GM19035 (cell line): ENCODE measurements at regions not wholly inside any gene's neighbourhood (a gene's known extent, or its start where the extent isn't known, plus 50 kb on each side); places are given as distances from the start of the nearest gene placed in this dataset.
"Not testable (repeated sequence)": the region's sequence is repeated elsewhere in the genome, so short reads cannot be mapped to it uniquely, and the experiment has no call there.

Experiments
- ATAC-seq: cut with Tn5 transposase; IDR thresholded peaks from one replicate; pipeline ENCODE4 v1.9.1; 2021; ENCODE audit not compliant: unreplicated experiment

DNA sequence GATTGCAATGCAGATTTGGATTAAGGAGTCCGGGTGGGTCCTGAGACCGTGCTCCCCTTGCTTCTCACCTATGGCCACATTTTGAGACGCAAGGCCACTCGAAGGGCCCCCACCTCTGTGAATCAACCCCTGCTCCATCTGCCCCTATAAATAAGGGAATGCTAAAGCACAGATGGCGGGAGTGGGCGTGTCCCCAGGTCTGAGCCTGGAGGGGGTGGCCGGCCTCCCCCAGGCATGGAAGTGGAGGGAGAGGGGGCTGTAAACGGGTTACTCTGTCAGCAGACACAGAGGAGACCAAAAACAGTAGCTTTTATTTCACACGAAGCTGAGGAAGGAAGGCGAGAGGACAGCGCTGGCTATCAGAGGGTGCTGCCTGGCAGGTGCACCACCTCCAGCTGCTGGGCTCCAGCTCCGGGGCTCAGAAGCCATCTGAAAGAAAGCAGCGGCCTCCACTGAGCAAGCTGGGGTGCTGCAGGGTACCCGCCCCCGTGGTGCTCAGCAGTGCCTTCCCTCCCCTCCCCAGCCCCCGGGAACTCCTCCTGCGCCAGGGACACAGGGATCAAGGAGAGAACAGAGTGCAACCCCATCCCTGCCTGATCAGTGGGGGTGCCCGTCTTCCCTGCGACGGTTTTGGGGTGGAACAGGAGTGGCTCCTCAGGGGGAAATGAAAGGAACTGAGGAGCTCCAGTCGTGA lies 56.7 kb upstream of the RAB6C start:
- no peak for ATAC-seq

- no peak for ATAC-seq
Measured at GRCh38 chr2:129923265-129924091, 56.0 kb upstream of the RAB6C start.

GRCh38 chr2:129924115-129924514 lies 55.4 kb upstream of the RAB6C start:
- not testable (repeated sequence) for ATAC-seq

- no peak for ATAC-seq
Measured at GRCh38 chr2:129925381-129925780, 54.1 kb upstream of the RAB6C start.

DNA sequence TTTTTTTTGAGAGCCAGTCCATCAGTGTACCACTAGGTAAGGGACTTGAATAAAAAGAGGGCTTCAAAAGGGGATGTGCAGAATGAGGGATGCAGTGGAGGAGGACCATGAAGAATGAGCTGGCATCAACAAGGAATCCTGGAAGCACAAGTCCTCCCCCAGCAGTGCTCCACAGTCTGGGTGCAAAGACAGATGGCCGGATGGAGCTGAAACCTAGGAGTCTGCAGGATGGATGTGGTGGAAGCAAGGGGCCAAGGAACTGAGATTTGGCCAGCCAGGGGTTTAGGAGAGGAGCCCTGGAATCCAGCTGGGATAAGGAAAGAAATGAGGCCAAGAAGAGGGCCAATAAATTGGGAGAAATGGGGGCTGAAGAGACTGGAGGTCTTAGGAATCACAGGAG lies 51.8 kb upstream of the RAB6C start:
- ATAC-seq: no peak

- ATAC-seq: no peak
Measured at GRCh38 chr2:129929321-129930290, 49.9 kb upstream of the RAB6C start.
